ENCODE measurements at regions not wholly inside any gene's neighbourhood (a gene's known extent, or its start where the extent isn't known, plus 50 kb on each side); places are given as distances from the start of the nearest gene placed in this dataset.
"Not testable (repeated sequence)": the region's sequence is repeated elsewhere in the genome, so short reads cannot be mapped to it uniquely, and the experiment has no call there.

GRCh38 chr4:85039526-85039925, 73.0 kb upstream of the WDFY3 start:
- no peaks in the 10 kb centered on the region for H3K4me1 ChIP-seq (ENCODE audit: insufficient read depth, low read length)
- no peak overlapping the region for H2AK5ac ChIP-seq (ENCODE audit: insufficient read length, low read length)
- H3K27ac ChIP-seq (ENCODE audit: insufficient read length, low read depth, low read length) = no peak overlapping the region
- H3T11ph ChIP-seq (ENCODE audit: low read length) = no peak overlapping the region
- no peak overlapping the region for H3K56ac ChIP-seq (ENCODE audit: insufficient read length, low read depth, low read length)
- H3K27me3 ChIP-seq (ENCODE audit: insufficient read depth, low read length) = no peaks in the 10 kb centered on the region
- no peak for TF ChIP-seq CTCF (conservative IDR thresholded peaks at IDR 0.05)
- H2BK120ac ChIP-seq (ENCODE audit: low read depth, low read length, poor library complexity, severe bottlenecking) = no peak overlapping the region
- peaks cover under 1 to 8% (median 2%) of the 10 kb centered on the region in 3 experiments; a peak in 3 of 7 replicates for H3K36me3 Mint-ChIP-seq (ENCODE audit: insufficient read depth in 1 of 3, low read depth in 3 of 3)
- no peak overlapping the region for H4K8ac ChIP-seq (replicated peaks; ENCODE audit: insufficient read length, low read depth, low read length)
- no peaks in the 10 kb centered on the region for H3K9me3 ChIP-seq (ENCODE audit: control insufficient read depth, low read depth, low read length)
- no peak overlapping the region for H4K91ac ChIP-seq (ENCODE audit: insufficient read length, low read depth, low read length)
- H3K4ac ChIP-seq (ENCODE audit: low read depth, low read length) = no peak overlapping the region
- H2BK20ac ChIP-seq (ENCODE audit: low read depth, low read length, poor library complexity, severe bottlenecking) = no peak overlapping the region
- H2BK5ac ChIP-seq (ENCODE audit: insufficient read length, low read length) = no peak overlapping the region
- no CpG with 5 or more reads among the region's 1 CpG for WGBS (ENCODE audit: extremely low coverage, insufficient read length, low lambda C conversion rate)
- H4K5ac ChIP-seq (ENCODE audit: insufficient read length, low read depth, low read length) = no peak overlapping the region
- H3K4me3 Mint-ChIP-seq = no peak overlapping the region
- no peak overlapping the region for H3K27ac Mint-ChIP-seq
- peaks cover 3 to 4% of the 10 kb centered on the region in 2 experiments; a peak in 3 of 5 replicates for H3K9me3 Mint-ChIP-seq
- H3K79me2 ChIP-seq (ENCODE audit: insufficient read depth, low read length) = no peaks in the 10 kb centered on the region
- H3K4me2 ChIP-seq (ENCODE audit: insufficient read depth, insufficient read length, low read length) = no peak overlapping the region
- no peak overlapping the region for H2AFZ ChIP-seq (ENCODE audit: low read length)
- H3K23me2 ChIP-seq (ENCODE audit: insufficient read length, low read depth, low read length, poor library complexity, severe bottlenecking) = no peaks in the 10 kb centered on the region
- H3K79me1 ChIP-seq (ENCODE audit: insufficient read depth, low read depth, low read length, poor library complexity, severe bottlenecking) = no peaks in the 10 kb centered on the region
- H3K18ac ChIP-seq (ENCODE audit: insufficient read length, low read depth, low read length) = no peak overlapping the region
- H3K27me3 Mint-ChIP-seq (ENCODE audit: low read depth) = no peaks in the 10 kb centered on the region
- H3K9ac ChIP-seq (ENCODE audit: extremely low read depth, insufficient read length, low read length) = no peak overlapping the region
- no peaks in the 10 kb centered on the region for H4K20me1 ChIP-seq (ENCODE audit: control insufficient read depth, insufficient read depth, insufficient read length)
- no peak overlapping the region for H3K14ac ChIP-seq (ENCODE audit: insufficient read depth, low read length)
- no peak overlapping the region for H2BK12ac ChIP-seq (ENCODE audit: insufficient read length, low read depth, low read length)
- H2BK15ac ChIP-seq (ENCODE audit: low read depth, low read length) = no peak overlapping the region
- no peak overlapping the region for H3K23ac ChIP-seq (ENCODE audit: insufficient read length, low read depth, low read length)
- H3K4me1 Mint-ChIP-seq = peaks cover 7 to 9% of the 10 kb centered on the region in 2 experiments
- no peak for DNase-seq

GRCh38 chr4:85043812-85044496, 77.5 kb upstream of the WDFY3 start:
- H3K4me2 ChIP-seq (ENCODE audit: insufficient read depth, insufficient read length, low read length); H2BK15ac ChIP-seq (ENCODE audit: low read depth, low read length); H3T11ph ChIP-seq (ENCODE audit: low read length); H3K27ac ChIP-seq (ENCODE audit: insufficient read length, low read depth, low read length); H2BK12ac ChIP-seq (ENCODE audit: insufficient read length, low read depth, low read length); H3K56ac ChIP-seq (ENCODE audit: insufficient read length, low read depth, low read length); H3K9me3 ChIP-seq (ENCODE audit: control insufficient read depth, low read depth, low read length); H2AK5ac ChIP-seq (ENCODE audit: insufficient read length, low read length); H3K27ac Mint-ChIP-seq; H4K20me1 ChIP-seq (ENCODE audit: control insufficient read depth, insufficient read depth, insufficient read length); H2BK5ac ChIP-seq (ENCODE audit: insufficient read length, low read length); H3K23ac ChIP-seq (ENCODE audit: insufficient read length, low read depth, low read length); H3K79me1 ChIP-seq (ENCODE audit: insufficient read depth, low read depth, low read length, poor library complexity, severe bottlenecking); H2AFZ ChIP-seq (ENCODE audit: low read length); H3K4me1 ChIP-seq (ENCODE audit: insufficient read depth, low read length); H3K18ac ChIP-seq (ENCODE audit: insufficient read length, low read depth, low read length); H3K79me2 ChIP-seq (ENCODE audit: insufficient read depth, low read length); H4K91ac ChIP-seq (ENCODE audit: insufficient read length, low read depth, low read length); H2BK120ac ChIP-seq (ENCODE audit: low read depth, low read length, poor library complexity, severe bottlenecking); H3K27me3 ChIP-seq (ENCODE audit: insufficient read depth, low read length); H3K4me1 Mint-ChIP-seq; H3K9ac ChIP-seq (ENCODE audit: extremely low read depth, insufficient read length, low read length); H3K14ac ChIP-seq (ENCODE audit: insufficient read depth, low read length); H3K9me3 Mint-ChIP-seq; H3K27me3 Mint-ChIP-seq (ENCODE audit: low read depth); H3K4me3 Mint-ChIP-seq; H4K8ac ChIP-seq (replicated peaks; ENCODE audit: insufficient read length, low read depth, low read length); H3K4ac ChIP-seq (ENCODE audit: low read depth, low read length); H3K23me2 ChIP-seq (ENCODE audit: insufficient read length, low read depth, low read length, poor library complexity, severe bottlenecking); H4K5ac ChIP-seq (ENCODE audit: insufficient read length, low read depth, low read length); H2BK20ac ChIP-seq (ENCODE audit: low read depth, low read length, poor library complexity, severe bottlenecking): not testable (repeated sequence)
- H3K36me3 Mint-ChIP-seq (ENCODE audit: insufficient read depth in 1 of 3, low read depth in 3 of 3) = peaks cover 0 to 11% (median 1%) of the 10 kb centered on the region in 3 experiments; a peak in 1 of 7 replicates
- no CpG with 5 or more reads among the region's 6 CpGs for WGBS (ENCODE audit: extremely low coverage, insufficient read length, low lambda C conversion rate)
- DNase-seq = peak; percentile 35

Data from H9 (cell line).